ENCODE measurements at regions not wholly inside any gene's neighbourhood (a gene's known extent, or its start where the extent isn't known, plus 50 kb on each side); places are given as distances from the start of the nearest gene placed in this dataset.
"Not testable (repeated sequence)": the region's sequence is repeated elsewhere in the genome, so short reads cannot be mapped to it uniquely, and the experiment has no call there.

DNA sequence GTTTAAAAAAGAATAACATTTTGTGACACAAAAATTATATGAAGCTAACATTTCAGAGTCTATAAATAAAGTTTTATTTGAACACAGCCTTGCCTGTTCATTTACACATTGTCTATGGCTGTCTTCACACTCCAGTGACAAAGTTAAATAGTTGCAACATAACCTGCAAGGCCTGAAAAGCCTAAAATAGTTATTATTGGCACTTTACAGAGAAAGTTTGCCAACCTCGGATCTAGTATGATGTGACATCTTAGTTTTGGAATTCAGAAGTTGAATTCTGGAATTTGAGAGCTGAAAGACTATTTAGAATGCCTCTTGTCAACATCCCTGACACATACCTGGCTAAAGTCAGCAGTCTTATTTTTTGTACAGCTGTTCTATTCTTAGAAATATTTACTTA, 68.3 kb downstream of the DYRK2 start:
- no peak for DNase-seq

DNA sequence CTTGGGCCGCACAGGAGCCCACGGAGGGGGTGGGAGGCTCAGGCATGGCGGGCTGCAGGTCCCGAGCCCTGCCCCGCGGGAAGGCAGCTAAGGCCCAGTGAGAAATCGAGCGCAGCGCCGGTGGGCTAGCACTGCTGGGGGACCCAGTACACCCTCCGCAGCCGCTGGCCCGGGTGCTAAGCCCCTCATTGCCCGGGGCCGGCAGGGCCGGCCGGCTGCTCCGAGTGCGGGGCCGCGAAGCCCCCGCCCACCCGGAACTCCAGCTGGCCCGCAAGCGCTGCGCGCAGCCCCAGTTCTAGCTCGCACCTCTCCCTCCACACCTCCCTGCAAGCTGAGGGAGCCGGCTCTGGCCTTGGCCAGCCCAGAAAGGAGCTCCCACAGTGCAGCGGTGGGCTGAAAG, 70.8 kb downstream of the DYRK2 start:
- DNase-seq = not testable (repeated sequence)

DNA sequence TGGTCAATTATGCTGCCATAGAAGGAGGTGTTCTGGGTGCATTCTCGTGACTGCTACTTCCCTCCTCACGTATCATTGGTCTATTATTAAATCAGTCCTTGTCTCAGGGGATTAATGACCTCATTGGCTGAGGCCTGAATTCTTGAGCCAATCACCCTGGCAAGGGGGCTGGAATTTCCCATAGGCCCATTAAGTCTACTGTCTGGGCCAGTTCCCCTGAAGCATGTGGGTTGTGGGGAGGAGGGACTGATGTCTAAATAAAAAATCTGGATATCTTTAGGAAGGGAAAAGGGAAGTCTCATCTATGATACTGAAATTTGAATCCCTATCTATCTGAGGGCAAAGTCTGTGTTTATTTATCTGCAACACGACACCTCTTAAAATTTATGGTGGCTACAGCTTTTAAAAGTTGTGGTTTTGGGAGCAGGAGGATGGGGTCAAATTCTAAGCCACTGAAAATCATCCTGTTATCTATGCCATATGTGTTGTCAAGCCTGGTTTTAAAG, 71.9 kb downstream of the DYRK2 start:
- no peak for DNase-seq

DNA sequence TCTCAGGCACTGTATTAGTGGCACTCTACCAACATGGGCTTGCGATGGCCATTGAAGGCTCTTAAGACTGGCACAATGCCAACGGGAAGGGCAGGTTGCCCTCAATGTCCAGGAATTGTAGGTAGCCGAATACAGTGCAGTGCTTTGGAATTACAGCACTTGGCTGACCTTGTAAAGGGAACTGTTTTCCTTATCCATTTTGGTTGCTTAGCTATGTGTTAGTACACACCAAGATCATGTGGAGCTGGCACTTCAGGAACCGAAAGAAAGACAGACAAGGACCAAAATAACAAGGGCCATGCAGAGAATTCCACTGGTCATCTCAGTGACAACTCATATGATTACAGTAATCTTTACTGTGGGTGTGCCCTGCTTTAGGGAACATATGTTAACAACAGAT, 72.7 kb downstream of the DYRK2 start:
- DNase-seq = no peak

GRCh38 chr12:67722296-67722695, 73.8 kb downstream of the DYRK2 start:
- no peak for DNase-seq

DNA sequence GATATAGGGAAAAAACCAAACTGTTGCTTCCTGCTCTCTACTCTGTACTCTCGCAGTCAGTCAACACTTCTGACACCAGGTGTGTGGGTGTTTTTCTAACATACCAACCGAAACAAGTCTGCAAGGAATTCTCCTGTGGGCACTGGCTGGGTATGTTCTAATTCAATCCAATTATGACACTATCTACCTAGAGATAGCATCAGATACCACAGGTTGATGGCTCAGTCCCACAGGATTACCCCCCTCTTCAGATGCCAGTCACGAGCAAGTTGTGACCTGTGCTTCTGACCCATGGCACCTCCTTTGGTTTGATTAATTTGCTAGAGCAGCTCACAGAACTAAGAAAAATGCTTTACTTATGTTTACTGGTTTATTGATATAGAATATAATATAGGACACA, 78.3 kb downstream of the DYRK2 start:
- no peak for DNase-seq

- no peak for DNase-seq
Observed at GRCh38 chr12:67727702-67728666, 79.4 kb downstream of the DYRK2 start.

- no peak for DNase-seq
Observed at GRCh38 chr12:67732857-67733256, 84.3 kb downstream of the DYRK2 start.

- DNase-seq = no peak
Observed at GRCh38 chr12:67735868-67736267, 87.3 kb downstream of the DYRK2 start.

GRCh38 chr12:67740711-67741110, 92.2 kb downstream of the DYRK2 start:
- no peak for DNase-seq

GRCh38 chr12:67741270-67741669, 92.7 kb downstream of the DYRK2 start:
- DNase-seq = no peak

DNA sequence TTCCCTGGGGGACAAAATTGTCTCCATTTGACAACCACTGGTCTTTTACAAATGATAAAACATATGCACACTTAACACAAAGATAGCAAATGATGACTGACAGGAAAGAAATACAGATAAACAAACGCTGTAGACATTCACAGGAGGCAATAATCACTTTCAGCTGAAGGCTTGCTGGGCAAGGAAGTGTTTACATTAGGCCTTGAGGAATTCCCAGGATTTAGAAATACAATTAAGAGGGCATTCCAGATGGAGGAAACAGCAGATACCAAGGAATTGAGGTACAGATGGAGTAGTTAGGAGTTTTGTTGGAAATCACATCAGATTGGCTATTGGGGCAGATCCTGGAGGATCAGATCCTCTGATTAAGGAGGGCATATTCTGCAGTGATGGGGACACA, 93.9 kb downstream of the DYRK2 start:
- DNase-seq = no peak

GRCh38 chr12:67747869-67748742, 99.6 kb downstream of the DYRK2 start:
- no peak for DNase-seq

DNA sequence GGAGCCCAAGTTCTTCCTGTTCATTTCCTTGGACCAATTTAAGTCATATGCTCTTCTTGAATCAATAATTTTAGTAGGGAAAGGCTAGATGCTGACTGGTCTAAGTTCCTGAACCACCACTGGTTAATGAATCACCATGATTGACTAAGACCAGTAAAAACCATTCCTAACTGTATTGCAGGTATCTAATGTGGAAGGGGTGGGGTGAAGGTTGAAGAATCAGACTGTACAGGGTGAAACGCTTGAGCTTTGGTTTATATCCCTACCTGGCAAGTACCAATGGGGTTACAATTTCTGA, 100.1 kb downstream of the DYRK2 start:
- no peak for DNase-seq

DNA sequence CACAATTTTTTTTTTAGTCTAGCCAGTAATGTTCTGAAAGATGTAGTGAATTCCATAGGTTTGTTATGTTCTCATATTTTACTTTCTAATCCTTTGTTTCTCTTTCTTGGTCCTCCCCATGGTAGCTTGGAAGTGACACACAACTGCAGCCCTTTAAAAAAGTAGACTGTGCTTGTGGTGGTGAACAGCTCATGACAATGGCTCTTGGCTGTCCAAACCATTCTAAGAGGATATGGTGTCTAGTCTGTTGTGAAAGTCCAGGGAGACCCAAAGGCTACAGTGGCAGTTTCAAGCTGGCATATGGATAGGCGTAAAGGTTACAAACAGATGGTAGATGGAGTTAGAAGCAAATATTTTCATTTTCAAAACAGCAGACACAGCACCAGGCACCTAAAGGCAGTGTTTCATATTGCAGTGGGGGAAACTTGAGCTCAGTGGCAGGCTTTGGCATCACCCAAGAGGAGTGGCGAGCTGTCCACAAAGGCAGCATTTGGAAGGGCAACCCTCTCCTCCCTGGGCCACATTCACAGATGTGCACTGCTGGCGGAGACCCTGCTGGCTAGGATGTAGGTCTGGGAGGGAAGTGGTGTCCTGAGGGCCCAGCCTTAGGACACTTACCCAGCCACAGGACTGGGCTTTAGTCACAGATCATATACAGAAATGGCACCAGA, 102.1 kb downstream of the DYRK2 start:
- no peak for DNase-seq

DNA sequence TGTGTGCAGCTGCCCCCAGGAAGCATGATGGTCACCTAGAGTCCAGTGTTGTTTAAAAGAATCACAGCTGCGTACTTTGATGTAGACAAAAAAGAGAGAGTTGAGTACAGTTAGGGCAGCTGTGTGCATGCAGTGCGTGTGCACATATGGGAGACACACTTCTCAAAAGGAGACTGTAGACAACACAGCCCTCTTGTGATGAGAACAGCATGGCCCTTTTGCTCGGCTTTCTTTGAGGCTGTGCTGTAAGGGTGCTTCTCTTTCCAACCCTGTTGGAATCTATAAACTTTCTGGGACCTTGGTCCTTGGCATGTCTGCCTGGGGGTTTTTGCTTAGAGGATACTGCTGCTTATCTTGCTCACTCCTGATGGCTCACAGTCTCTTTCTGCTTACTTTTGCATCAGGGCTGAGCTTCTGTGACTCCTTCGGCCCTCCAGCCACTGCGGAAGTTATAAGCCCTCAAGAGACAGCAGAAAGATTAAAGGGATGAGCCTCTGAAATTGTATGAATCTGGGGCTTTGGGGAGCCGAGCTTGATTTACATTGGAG, 102.9 kb downstream of the DYRK2 start:
- no peak for DNase-seq

- DNase-seq = no peak
Observed at GRCh38 chr12:67752226-67752732, 103.7 kb downstream of the DYRK2 start.

DNA sequence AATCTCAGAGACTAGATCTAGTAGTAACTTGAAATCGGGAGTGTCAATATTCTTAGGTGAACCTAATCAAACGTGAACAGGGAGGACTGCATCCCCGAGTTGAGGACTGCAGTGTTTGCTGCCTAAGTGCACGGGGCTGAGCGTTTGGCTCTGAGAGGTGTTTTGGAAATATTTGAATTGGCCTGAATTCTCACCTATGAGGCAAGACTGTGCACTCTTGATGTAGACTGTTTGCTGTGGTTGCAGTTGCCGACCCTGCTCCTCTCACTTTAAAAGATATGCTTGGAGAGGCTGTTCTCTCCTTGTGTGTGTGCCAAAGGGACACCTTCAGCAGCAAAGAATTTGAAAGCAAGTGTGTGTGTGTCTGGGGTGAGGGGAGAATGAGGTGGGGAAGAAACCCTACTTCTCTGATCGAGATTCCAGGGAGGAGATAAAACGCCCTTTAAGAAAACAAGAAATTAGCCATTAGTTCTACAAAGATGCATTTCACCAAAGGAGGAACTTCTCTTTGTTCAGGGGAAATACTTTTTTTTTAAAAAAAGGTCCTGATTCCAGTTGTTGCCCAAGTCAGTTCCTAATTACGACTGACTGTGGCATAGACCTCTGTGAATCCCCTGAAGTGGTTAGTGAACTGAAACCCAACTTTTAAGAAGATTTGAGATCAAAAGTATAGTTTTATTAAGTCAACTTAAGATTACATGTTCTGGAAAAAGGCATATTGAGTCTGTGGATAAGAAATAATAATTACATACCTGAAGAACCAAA, 106.6 kb downstream of the DYRK2 start:
- no peak for DNase-seq

- DNase-seq = no peak
Observed at GRCh38 chr12:67757651-67758050, 109.1 kb downstream of the DYRK2 start.

DNA sequence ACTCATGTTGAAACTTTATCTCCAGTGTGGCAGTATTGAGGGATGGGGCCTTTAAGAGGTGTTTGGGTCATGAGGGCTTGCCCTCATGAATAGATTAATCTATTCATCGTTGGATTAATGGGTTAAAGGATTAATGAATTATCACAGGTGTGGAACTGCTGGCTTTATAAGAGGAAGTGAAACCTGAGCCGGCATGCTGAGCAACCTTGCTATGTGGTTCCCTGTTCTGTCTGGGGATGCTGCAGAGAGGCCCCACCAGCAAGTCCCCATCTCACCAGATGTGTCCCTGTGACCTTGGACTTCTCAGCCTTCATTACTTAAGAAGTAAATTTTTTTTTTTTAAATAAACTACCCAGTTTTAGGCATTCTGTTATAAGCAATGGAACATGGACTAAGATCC, 109.6 kb downstream of the DYRK2 start:
- no peak for DNase-seq

- no peak for DNase-seq
Observed at GRCh38 chr12:67758521-67758920, 110.0 kb downstream of the DYRK2 start.

- DNase-seq = no peak
Observed at GRCh38 chr12:67759829-67760228, 111.3 kb downstream of the DYRK2 start.

All from amniotic stem cell (primary cell).